HepG2 (cell line): ENCODE measurements at regions not wholly inside any gene's neighbourhood (a gene's known extent, or its start where the extent isn't known, plus 50 kb on each side); places are given as distances from the start of the nearest gene placed in this dataset.

Source experiments
- ATAC-seq: fragments of 200-7000 bp; cut with Tn5 transposase; 3 replicates; pipeline ENCODE4 v1.9.1; 2020; ENCODE audit warnings: mild to moderate bottlenecking, moderate library complexity
- BruUV-seq: library from RNA; stranded (reverse); fragments of 400-500 nt; replicated peaks from 2 replicates; lab custom pipeline; 2021; lab: Mats Ljungman, UMichigan
- CTCF ChIA-PET: fragments of 300-600 bp; formaldehyde crosslinking; extraction: SDS; loops from one replicate; lab custom pipeline; 2021; ENCODE audit warnings: low total read pairs, inconsistent platforms, low intra/inter-chr PET ratio; lab: Yijun Ruan, JAX
- POLR2A ChIA-PET: fragments of 350-600 bp; sonication (Branson Sonifier 250); formaldehyde crosslinking; loops from one replicate; lab custom pipeline; 2020; ENCODE audit warnings: antibody characterized with exemption, inconsistent platforms; lab: Yijun Ruan, JAX
- DNase-seq: peaks from one replicate; pipeline ENCODE4 v3.0.0-alpha.2; 2015; ENCODE audit warnings: low spot score
- FAIRE-seq: peaks from 3 replicates; lab custom pipeline; 2011; peaks lifted over from hg19 to GRCh38; lab: Jason Lieb, UNC
- H2AFZ ChIP-seq: one replicate; pipeline ENCODE4 v1.6.1; 2011; ENCODE audit warnings: low read length, inconsistent platforms
- H3K27ac ChIP-seq: fragments of 300-600 bp; 3 replicates; pipeline ENCODE4 v1.8.0; 2011; ENCODE audit warnings: mixed run types, mild to moderate bottlenecking, mixed read lengths, low read length, inconsistent platforms; ENCODE audit not compliant: insufficient read depth; ENCODE audit errors: extremely low read length
- H3K27me3 ChIP-seq, 2 experiments: fragments of 200-600 bp in 1 of 2; 2 replicates in 1 of 2; 3 replicates in 1 of 2; pipeline versions ENCODE4 v1.6.0 to v1.8.0; 2011; ENCODE audit warnings: low read length in 2 of 2, mild to moderate bottlenecking in 2 of 2, moderate library complexity in 2 of 2, inconsistent platforms in 1 of 2; ENCODE audit not compliant: insufficient read depth in 2 of 2, control insufficient read depth in 1 of 2
- H3K36me3 ChIP-seq, 2 experiments: fragments of 200-600 bp in 1 of 2; replicated peaks in 1 of 2; 2 replicates in 1 of 2; 3 replicates in 1 of 2; pipeline versions ENCODE4 v1.5.1 to v1.8.0; 2011; ENCODE audit warnings: low read length in 2 of 2, inconsistent platforms in 1 of 2; ENCODE audit not compliant: insufficient read depth in 2 of 2, control insufficient read depth in 1 of 2
- H3K4me1 ChIP-seq: 2 replicates; pipeline ENCODE4 v1.5.1; 2012; ENCODE audit warnings: low read length, inconsistent platforms; ENCODE audit not compliant: insufficient read depth
- H3K4me2 ChIP-seq: 2 replicates; pipeline ENCODE4 v1.6.0; 2011; ENCODE audit warnings: low read depth, low read length, inconsistent platforms
- H3K4me3 ChIP-seq, 3 experiments: fragments of 200-600 bp in 1 of 3; sonication (generic), shearing (Covaris generic) in 1 of 3; replicated peaks in 1 of 3; 2 replicates each; pipeline ENCODE4 v1.5.1; 2011 to 2016; ENCODE audit warnings: low read length in 3 of 3, inconsistent platforms in 2 of 3, low read depth in 2 of 3, mild to moderate bottlenecking in 2 of 3, control low read depth in 1 of 3, mixed read lengths in 1 of 3; ENCODE audit not compliant: insufficient read depth in 1 of 3
- H3K79me2 ChIP-seq: one replicate; pipeline ENCODE4 v1.6.1; 2011; ENCODE audit warnings: low read length, inconsistent platforms; ENCODE audit not compliant: insufficient read depth
- H3K9ac ChIP-seq: 2 replicates; pipeline ENCODE4 v1.6.0; 2011; ENCODE audit warnings: mild to moderate bottlenecking, low read depth, low read length, inconsistent platforms; ENCODE audit not compliant: insufficient read depth
- H3K9me3 ChIP-seq: 2 replicates; pipeline ENCODE4 v1.5.1; 2012; ENCODE audit warnings: mild to moderate bottlenecking, low read length
- H4K20me1 ChIP-seq: 2 replicates; pipeline ENCODE4 v1.6.0; 2011; ENCODE audit warnings: inconsistent platforms, mild to moderate bottlenecking, low read length, moderate library complexity; ENCODE audit not compliant: insufficient read depth
- AGO2 ChIP-seq: fragments of 200-400 bp; formaldehyde crosslinking; optimal IDR thresholded peaks from 2 replicates; pipeline ENCODE3; 2017; ENCODE audit warnings: mild to moderate bottlenecking, low read depth, low read length, moderate library complexity
- ARHGAP35 ChIP-seq: sonication (generic); formaldehyde crosslinking; IDR thresholded peaks from 2 replicates; pipeline ENCODE4 v1.9.0; 2022; ENCODE audit warnings: mild to moderate bottlenecking, inconsistent platforms, moderate library complexity, missing genetic modification reagents, borderline replicate concordance
- CHD4 ChIP-seq: fragments of 200-600 bp; sonication (generic); IDR thresholded peaks from 2 replicates; pipeline ENCODE4 v1.7.0; 2017; ENCODE audit warnings: mild to moderate bottlenecking, low read length, borderline replicate concordance
- CTCF ChIP-seq: sonication (generic); formaldehyde crosslinking; IDR thresholded peaks from 2 replicates; pipeline ENCODE4 v1.5.0; 2020; ENCODE audit warnings: mild to moderate bottlenecking, missing genetic modification reagents, moderate library complexity
- E2F5 ChIP-seq: sonication (generic); formaldehyde crosslinking; conservative IDR thresholded peaks from 2 replicates; pipeline ENCODE4 v1.4.0; 2020; ENCODE audit warnings: missing genetic modification reagents
- JUN ChIP-seq: sonication (generic); formaldehyde crosslinking; IDR thresholded peaks from 2 replicates; pipeline ENCODE4 v1.4.0; 2020; ENCODE audit warnings: mild to moderate bottlenecking, missing genetic modification reagents
- MAFF ChIP-seq: IDR thresholded peaks from 2 replicates; pipeline ENCODE4 v1.6.1; 2011; ENCODE audit warnings: low read depth, low read length, improper control_type of control experiment
- TCF7L2 ChIP-seq: IDR thresholded peaks from 2 replicates; pipeline ENCODE4 v1.6.1; 2011; ENCODE audit warnings: mild to moderate bottlenecking, low read depth, low read length, moderate library complexity
- TFDP2 ChIP-seq: sonication (generic); formaldehyde crosslinking; IDR thresholded peaks from 2 replicates; pipeline ENCODE4 v1.4.0; 2020; ENCODE audit warnings: missing genetic modification reagents
- ZFP36L1 ChIP-seq: sonication (generic); formaldehyde crosslinking; IDR thresholded peaks from 2 replicates; pipeline ENCODE4 v1.8.0; 2022; ENCODE audit warnings: mild to moderate bottlenecking, missing genetic modification reagents, moderate library complexity
- ZNF17 ChIP-seq: sonication (generic); formaldehyde crosslinking; IDR thresholded peaks from 2 replicates; pipeline ENCODE4 v1.5.0; 2020; ENCODE audit warnings: mild to moderate bottlenecking, missing genetic modification reagents
- ZNF274 ChIP-seq: sonication (generic); formaldehyde crosslinking; IDR thresholded peaks from 2 replicates; pipeline ENCODE4 v1.5.1; 2020; ENCODE audit warnings: mild to moderate bottlenecking, missing genetic modification reagents
- ZNF3 ChIP-seq: IDR thresholded peaks from 2 replicates; pipeline ENCODE4 v1.7.0; 2017; ENCODE audit warnings: inconsistent platforms
- ZNF878 ChIP-seq: sonication (generic); formaldehyde crosslinking; IDR thresholded peaks from 2 replicates; pipeline ENCODE4 v1.8.1; 2023; ENCODE audit warnings: mild to moderate bottlenecking, missing genetic modification reagents, moderate library complexity
- WGBS: methylation state at CpG from one replicate; pipeline ENCODE4 v1.1.6; 2017; ENCODE audit warnings: low lambda C conversion rate; 5-methylcytosine and 5-hydroxymethylcytosine counted together
- in situ Hi-C: cut with HindIII; loops from 2 replicates; pipeline ENCODE4 v1.10.0; 2017; ENCODE audit warnings: low pct_unique_long_range_greater_than_20kb; ENCODE audit not compliant: extremely low pct_ligation_motif_present
- intact Hi-C: fragments of 100-400 bp; cut with micrococcal nuclease; formaldehyde crosslinking; loops from one replicate; pipeline ENCODE4 v1.10.0; 2022; ENCODE audit not compliant: unreplicated experiment

GRCh38 chr11:69409812-69410645 is 71.4 kb upstream of the LINC01488 start:
- intact Hi-C loops (no loop called here), in situ Hi-C loops (no loop called here)
- Histone ChIP-seq H2AFZ (no peak overlapping the region), H3K4me2 (no peak overlapping the region), H3K27me3 (no peaks in the 10 kb centered on the region), H3K4me3 (no peak overlapping the region), H3K79me2 (no peaks in the 10 kb centered on the region), H4K20me1 (no peaks in the 10 kb centered on the region), H3K4me1 (no peaks in the 10 kb centered on the region), H3K9ac (no peak overlapping the region), H3K27ac (no peak overlapping the region), H3K9me3 (no peaks in the 10 kb centered on the region), H3K36me3 (no peaks in the 10 kb centered on the region)
- ChIA-PET CTCF (no interaction called here), POLR2A (no interaction called here)
- DNase-seq (no peak), ATAC-seq (no peak; the same call in 2 of the 3 replicates), FAIRE-seq (no peak)
- TF ChIP-seq E2F5 (CRISPR knock-in tag), result no peak
- 0 out of 2 replicates have a peak, but pooled peaks have one; percentile 3 for TF ChIP-seq CTCF (CRISPR knock-in tag)
- 40% methylated on average over 10 of the region's 13 CpGs for WGBS
- no TSS peak for BruUV-seq

GRCh38 chr11:69411257-69411924 is 70.1 kb upstream of the LINC01488 start:
- no peak overlapping the region for H2AFZ ChIP-seq
- no TSS peak for BruUV-seq
- TF ChIP-seq AGO2, result no peak
- no peak for TF ChIP-seq CHD4
- no peak for TF ChIP-seq TCF7L2
- TF ChIP-seq ZNF17 (CRISPR knock-in tag), result no peak
- TF ChIP-seq ZNF3, result no peak
- TF ChIP-seq ZNF274 (CRISPR knock-in tag), result no peak
- no peak for TF ChIP-seq ARHGAP35 (CRISPR knock-in tag)
- no peak for TF ChIP-seq ZFP36L1 (CRISPR knock-in tag)
- peak; percentile 70 for TF ChIP-seq MAFF
- TF ChIP-seq TFDP2 (CRISPR knock-in tag), result no peak
- no peak for TF ChIP-seq JUN (CRISPR knock-in tag)
- TF ChIP-seq ZNF878 (CRISPR knock-in tag), result no peak

More at GRCh38 chr11:69411257-69411924, 70.1 kb upstream of the LINC01488 start:
- ATAC-seq (no peak), FAIRE-seq (no peak), DNase-seq (no peak)
- Histone ChIP-seq H3K9ac (no peak overlapping the region), H3K27me3 (0 out of 5 replicates have a peak, but pooled peaks cover 0 to 3% of the 10 kb centered on the region in 2 experiments), H3K4me1 (no peaks in the 10 kb centered on the region), H3K79me2 (no peaks in the 10 kb centered on the region), H3K4me3 (no peak overlapping the region), H3K36me3 (no peaks in the 10 kb centered on the region), H3K4me2 (no peak overlapping the region), H4K20me1 (no peaks in the 10 kb centered on the region), H3K9me3 (no peaks in the 10 kb centered on the region), H3K27ac (no peak overlapping the region)
- intact Hi-C loops (no loop called here), in situ Hi-C loops (no loop called here)
- CTCF ChIA-PET, result no interaction called here
- POLR2A ChIA-PET, result no interaction called here
- 72% methylated on average over 8 of the region's 8 CpGs for WGBS
